ENCODE measurements at regions not wholly inside any gene's neighbourhood (a gene's known extent, or its start where the extent isn't known, plus 50 kb on each side); places are given as distances from the start of the nearest gene placed in this dataset.

GRCh38 chr11:28992996-28993395, 884.8 kb downstream of the METTL15 start:
- Histone ChIP-seq H3K79me2 (ENCODE audit: control insufficient read depth, low read length) (no peaks in the 10 kb centered on the region), H4K20me1 (ENCODE audit: control insufficient read depth, insufficient read depth, low read depth, low read length) (no peaks in the 10 kb centered on the region), H3K9me3 (ENCODE audit: control insufficient read depth, insufficient read depth, low read length) (no peaks in the 10 kb centered on the region), H3K27ac (ENCODE audit: low read depth, low read length) (no peak overlapping the region), H3K9me2 (replicated peaks; ENCODE audit: control insufficient read depth, low read length) (no peaks in the 10 kb centered on the region), H3K36me3 (ENCODE audit: control insufficient read depth, low read length) (no peaks in the 10 kb centered on the region), H3F3A (ENCODE audit: control insufficient read depth, insufficient read depth) (no peaks in the 10 kb centered on the region), H3K4me2 (ENCODE audit: low read length) (no peak overlapping the region), H3K27me3 (ENCODE audit: control insufficient read depth, low read length) (no peaks in the 10 kb centered on the region), H3K4me1 (ENCODE audit: control insufficient read depth, low read length) (no peaks in the 10 kb centered on the region), H3K4me3 (ENCODE audit: low read length) (no peak overlapping the region)
- no peak for TF ChIP-seq CTCF (IDR thresholded peaks at IDR 0.05; ENCODE audit: low read depth, low read length, poor library complexity, severe bottlenecking)
- no peak for TF ChIP-seq EZH2phosphoT487 (IDR thresholded peaks at IDR 0.05; ENCODE audit: borderline replicate concordance, low read length)

GRCh38 chr11:28984231-28984630, 876.0 kb downstream of the METTL15 start:
- no peak overlapping the region for H3K4me2 ChIP-seq (ENCODE audit: low read length)
- H4K20me1 ChIP-seq (ENCODE audit: control insufficient read depth, insufficient read depth, low read depth, low read length): no peaks in the 10 kb centered on the region
- no peaks in the 10 kb centered on the region for H3F3A ChIP-seq (ENCODE audit: control insufficient read depth, insufficient read depth)
- H3K27ac ChIP-seq (ENCODE audit: low read depth, low read length): no peak overlapping the region
- no peak overlapping the region for H3K4me3 ChIP-seq (ENCODE audit: low read length)
- TF ChIP-seq CTCF (IDR thresholded peaks at IDR 0.05; ENCODE audit: low read depth, low read length, poor library complexity, severe bottlenecking) (no peak), EZH2phosphoT487 (IDR thresholded peaks at IDR 0.05; ENCODE audit: borderline replicate concordance, low read length) (no peak)
- no peaks in the 10 kb centered on the region for H3K36me3 ChIP-seq (ENCODE audit: control insufficient read depth, low read length)
- no peaks in the 10 kb centered on the region for H3K4me1 ChIP-seq (ENCODE audit: control insufficient read depth, low read length)
- H3K9me2 ChIP-seq (replicated peaks; ENCODE audit: control insufficient read depth, low read length): no peaks in the 10 kb centered on the region
- no peaks in the 10 kb centered on the region for H3K9me3 ChIP-seq (ENCODE audit: control insufficient read depth, insufficient read depth, low read length)
- H3K27me3 ChIP-seq (ENCODE audit: control insufficient read depth, low read length): no peaks in the 10 kb centered on the region
- no peaks in the 10 kb centered on the region for H3K79me2 ChIP-seq (ENCODE audit: control insufficient read depth, low read length)

GRCh38 chr11:28983780-28984179, 875.6 kb downstream of the METTL15 start:
- Histone ChIP-seq H3K79me2 (ENCODE audit: control insufficient read depth, low read length) (no peaks in the 10 kb centered on the region), H3K27ac (ENCODE audit: low read depth, low read length) (no peak overlapping the region), H3K4me1 (ENCODE audit: control insufficient read depth, low read length) (no peaks in the 10 kb centered on the region), H4K20me1 (ENCODE audit: control insufficient read depth, insufficient read depth, low read depth, low read length) (no peaks in the 10 kb centered on the region), H3F3A (ENCODE audit: control insufficient read depth, insufficient read depth) (no peaks in the 10 kb centered on the region), H3K9me3 (ENCODE audit: control insufficient read depth, insufficient read depth, low read length) (no peaks in the 10 kb centered on the region), H3K4me3 (ENCODE audit: low read length) (no peak overlapping the region), H3K36me3 (ENCODE audit: control insufficient read depth, low read length) (no peaks in the 10 kb centered on the region), H3K4me2 (ENCODE audit: low read length) (no peak overlapping the region), H3K9me2 (replicated peaks; ENCODE audit: control insufficient read depth, low read length) (no peaks in the 10 kb centered on the region), H3K27me3 (ENCODE audit: control insufficient read depth, low read length) (no peaks in the 10 kb centered on the region)
- TF ChIP-seq EZH2phosphoT487 (IDR thresholded peaks at IDR 0.05; ENCODE audit: borderline replicate concordance, low read length): no peak
- no peak for TF ChIP-seq CTCF (IDR thresholded peaks at IDR 0.05; ENCODE audit: low read depth, low read length, poor library complexity, severe bottlenecking)

GRCh38 chr11:28981381-28981780, 873.2 kb downstream of the METTL15 start:
- H3K36me3 ChIP-seq (ENCODE audit: control insufficient read depth, low read length): no peaks in the 10 kb centered on the region
- no peaks in the 10 kb centered on the region for H3K9me3 ChIP-seq (ENCODE audit: control insufficient read depth, insufficient read depth, low read length)
- no peaks in the 10 kb centered on the region for H4K20me1 ChIP-seq (ENCODE audit: control insufficient read depth, insufficient read depth, low read depth, low read length)
- no peak overlapping the region for H3K27ac ChIP-seq (ENCODE audit: low read depth, low read length)
- H3K79me2 ChIP-seq (ENCODE audit: control insufficient read depth, low read length): no peaks in the 10 kb centered on the region
- no peaks in the 10 kb centered on the region for H3K9me2 ChIP-seq (replicated peaks; ENCODE audit: control insufficient read depth, low read length)
- H3K4me1 ChIP-seq (ENCODE audit: control insufficient read depth, low read length): no peaks in the 10 kb centered on the region
- H3K27me3 ChIP-seq (ENCODE audit: control insufficient read depth, low read length): no peaks in the 10 kb centered on the region
- no peak overlapping the region for H3K4me2 ChIP-seq (ENCODE audit: low read length)
- H3F3A ChIP-seq (ENCODE audit: control insufficient read depth, insufficient read depth): no peaks in the 10 kb centered on the region
- no peak overlapping the region for H3K4me3 ChIP-seq (ENCODE audit: low read length)
- TF ChIP-seq CTCF (IDR thresholded peaks at IDR 0.05; ENCODE audit: low read depth, low read length, poor library complexity, severe bottlenecking) (no peak), EZH2phosphoT487 (IDR thresholded peaks at IDR 0.05; ENCODE audit: borderline replicate concordance, low read length) (no peak)

Data from DOHH2 (cell line).